ENCODE measurements at regions not wholly inside any gene's neighbourhood (a gene's known extent, or its start where the extent isn't known, plus 50 kb on each side); places are given as distances from the start of the nearest gene placed in this dataset.

DNA sequence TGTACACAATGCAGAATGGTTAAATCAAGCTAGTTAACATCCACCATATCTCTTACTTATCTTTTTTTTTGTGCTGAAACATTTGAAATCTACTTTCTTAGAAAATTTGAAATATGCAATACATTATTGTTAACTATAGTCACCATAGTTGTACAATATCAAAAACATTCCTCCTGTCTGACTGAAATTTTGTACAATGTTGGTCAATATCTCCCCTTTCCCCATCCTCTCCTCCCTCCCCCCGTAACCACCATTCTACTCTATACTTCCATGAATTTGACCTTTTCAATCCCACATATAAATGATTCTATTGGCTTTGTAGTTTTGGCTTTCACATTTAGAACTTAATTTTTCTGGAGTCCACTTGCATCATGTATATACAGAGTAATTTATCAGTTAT is 63.5 kb upstream of the DCD start:
- Histone ChIP-seq H3K36me3 (ENCODE audit: control insufficient read depth in 1 of 2, insufficient read depth in 2 of 2, low read length in 2 of 2) (no peaks in the 10 kb centered on the region), H3K27ac (ENCODE audit: low read length) (no peak overlapping the region), H3K4me1 (ENCODE audit: control insufficient read depth in 1 of 2, insufficient read depth in 2 of 2, low read length in 2 of 2) (no peaks in the 10 kb centered on the region), H3K27me3 (ENCODE audit: low read depth, low read length) (no peaks in the 10 kb centered on the region), H3K4me3 (ENCODE audit: low read depth in 1 of 2, low read length in 2 of 2) (no peak overlapping the region), H3K9me3 (ENCODE audit: control insufficient read depth in 1 of 2, low read length in 2 of 2) (no peaks in the 10 kb centered on the region)

DNA sequence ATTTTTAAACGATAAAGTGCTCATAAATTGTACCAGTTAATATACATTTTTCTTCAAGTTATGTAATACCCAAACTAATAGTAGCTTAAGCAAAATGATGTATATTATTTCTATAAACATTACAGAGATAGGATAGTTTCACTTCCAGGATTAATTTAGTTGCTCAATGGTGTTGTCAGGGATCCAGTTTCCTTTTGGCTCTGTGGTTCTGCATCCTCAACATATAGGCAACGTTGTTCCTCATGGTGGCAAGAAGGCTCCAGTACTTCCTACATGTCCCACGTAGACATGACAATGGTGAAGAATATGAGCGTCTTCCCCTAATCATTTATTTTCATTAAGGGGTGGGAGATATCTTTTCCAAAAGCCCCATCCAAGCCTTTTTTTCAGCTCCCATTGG is 60.7 kb upstream of the DCD start:
- H3K4me1 ChIP-seq (ENCODE audit: control insufficient read depth in 1 of 2, insufficient read depth in 2 of 2, low read length in 2 of 2) = no peaks in the 10 kb centered on the region
- H3K9me3 ChIP-seq (ENCODE audit: control insufficient read depth in 1 of 2, low read length in 2 of 2) = no peaks in the 10 kb centered on the region
- H3K36me3 ChIP-seq (ENCODE audit: control insufficient read depth in 1 of 2, insufficient read depth in 2 of 2, low read length in 2 of 2) = no peaks in the 10 kb centered on the region
- H3K4me3 ChIP-seq (ENCODE audit: low read depth in 1 of 2, low read length in 2 of 2) = no peak overlapping the region
- no peaks in the 10 kb centered on the region for H3K27me3 ChIP-seq (ENCODE audit: low read depth, low read length)
- no peak overlapping the region for H3K27ac ChIP-seq (ENCODE audit: low read length)

GRCh38 chr12:54704202-54704601 is 56.0 kb upstream of the DCD start:
- Histone ChIP-seq H3K4me3 (ENCODE audit: low read depth in 1 of 2, low read length in 2 of 2) (no peak overlapping the region), H3K9me3 (ENCODE audit: control insufficient read depth in 1 of 2, low read length in 2 of 2) (no peaks in the 10 kb centered on the region), H3K36me3 (ENCODE audit: control insufficient read depth in 1 of 2, insufficient read depth in 2 of 2, low read length in 2 of 2) (no peaks in the 10 kb centered on the region), H3K27ac (ENCODE audit: low read length) (no peak overlapping the region), H3K27me3 (ENCODE audit: low read depth, low read length) (no peaks in the 10 kb centered on the region), H3K4me1 (ENCODE audit: control insufficient read depth in 1 of 2, insufficient read depth in 2 of 2, low read length in 2 of 2) (no peaks in the 10 kb centered on the region)

- no peaks in the 10 kb centered on the region for H3K36me3 ChIP-seq (ENCODE audit: control insufficient read depth in 1 of 2, insufficient read depth in 2 of 2, low read length in 2 of 2)
- no peaks in the 10 kb centered on the region for H3K4me1 ChIP-seq (ENCODE audit: control insufficient read depth in 1 of 2, insufficient read depth in 2 of 2, low read length in 2 of 2)
- no peak overlapping the region for H3K27ac ChIP-seq (ENCODE audit: low read length)
- no peak overlapping the region for H3K4me3 ChIP-seq (ENCODE audit: low read depth in 1 of 2, low read length in 2 of 2)
- no peaks in the 10 kb centered on the region for H3K27me3 ChIP-seq (ENCODE audit: low read depth, low read length)
- no peaks in the 10 kb centered on the region for H3K9me3 ChIP-seq (ENCODE audit: control insufficient read depth in 1 of 2, low read length in 2 of 2)
Measured at GRCh38 chr12:54701940-54702592, 53.9 kb upstream of the DCD start.

DNA sequence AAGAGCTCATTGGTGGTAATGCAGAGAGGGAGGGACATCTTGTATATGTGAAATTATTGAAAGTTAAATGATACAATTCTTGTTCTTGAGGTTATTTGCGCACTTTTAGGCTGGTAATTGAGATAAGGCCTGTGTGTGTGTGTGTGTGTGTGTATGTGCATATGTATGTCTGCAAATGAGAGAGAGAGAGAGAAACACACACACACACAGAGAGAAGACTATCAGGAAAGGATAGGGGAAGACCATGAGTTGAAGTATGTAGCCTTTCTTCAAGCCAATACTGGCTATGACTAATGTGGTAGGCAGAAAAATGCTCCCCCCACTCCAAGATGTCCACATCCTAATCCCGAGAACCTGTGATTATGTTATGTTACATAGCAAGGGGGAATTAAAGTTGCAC is 52.7 kb upstream of the DCD start:
- no peaks in the 10 kb centered on the region for H3K36me3 ChIP-seq (ENCODE audit: control insufficient read depth in 1 of 2, insufficient read depth in 2 of 2, low read length in 2 of 2)
- H3K4me1 ChIP-seq (ENCODE audit: control insufficient read depth in 1 of 2, insufficient read depth in 2 of 2, low read length in 2 of 2) = no peaks in the 10 kb centered on the region
- no peak overlapping the region for H3K27ac ChIP-seq (ENCODE audit: low read length)
- H3K9me3 ChIP-seq (ENCODE audit: control insufficient read depth in 1 of 2, low read length in 2 of 2) = no peaks in the 10 kb centered on the region
- H3K4me3 ChIP-seq (ENCODE audit: low read depth in 1 of 2, low read length in 2 of 2) = no peak overlapping the region
- H3K27me3 ChIP-seq (ENCODE audit: low read depth, low read length) = no peaks in the 10 kb centered on the region

- Histone ChIP-seq H3K9me3 (ENCODE audit: control insufficient read depth in 1 of 2, low read length in 2 of 2) (no peaks in the 10 kb centered on the region), H3K27ac (ENCODE audit: low read length) (no peak overlapping the region), H3K4me3 (ENCODE audit: low read depth in 1 of 2, low read length in 2 of 2) (no peak overlapping the region), H3K4me1 (ENCODE audit: control insufficient read depth in 1 of 2, insufficient read depth in 2 of 2, low read length in 2 of 2) (no peaks in the 10 kb centered on the region), H3K36me3 (ENCODE audit: control insufficient read depth in 1 of 2, insufficient read depth in 2 of 2, low read length in 2 of 2) (no peaks in the 10 kb centered on the region), H3K27me3 (ENCODE audit: low read depth, low read length) (no peaks in the 10 kb centered on the region)
Measured at GRCh38 chr12:54700301-54700700, 52.1 kb upstream of the DCD start.

All from muscle layer of duodenum (tissue), 2 donors.